Central memory CD8-positive, alpha-beta T cell (primary cell): ENCODE measurements at regions not wholly inside any gene's neighbourhood (a gene's known extent, or its start where the extent isn't known, plus 50 kb on each side); places are given as distances from the start of the nearest gene placed in this dataset.

Experiments used
- ATAC-seq: fragments of 150-1000 bp; cut with Tn5 transposase; replicated peaks from 2 replicates; pipeline ENCODE4 v1.10.0; 2022; ENCODE audit warnings: mild to moderate bottlenecking, moderate FRiP score, moderate number of reproducible peaks; ENCODE audit not compliant: poor library complexity, severe bottlenecking; ENCODE audit errors: extremely low read depth
- DNase-seq, 2 donors: peaks; one replicate each; pipeline ENCODE4 v3.0.0; 2021; ENCODE audit warnings: low spot score in 2 of 2
- H3K27ac Mint-ChIP-seq: one replicate; pipeline ENCODE4 v1.8.0; 2022; ENCODE audit warnings: low read depth, mild to moderate bottlenecking, moderate library complexity, mixed read lengths
- H3K27me3 Mint-ChIP-seq: one replicate; pipeline ENCODE4 v1.8.0; 2022; ENCODE audit warnings: mixed read lengths
- H3K36me3 Mint-ChIP-seq: one replicate; pipeline ENCODE4 v1.8.0; 2022; ENCODE audit warnings: mild to moderate bottlenecking, moderate library complexity, mixed read lengths; ENCODE audit not compliant: insufficient read depth
- H3K4me1 Mint-ChIP-seq: one replicate; pipeline ENCODE4 v1.8.0; 2022; ENCODE audit warnings: mixed read lengths
- H3K4me3 Mint-ChIP-seq: one replicate; pipeline ENCODE4 v1.8.0; 2022; ENCODE audit warnings: mild to moderate bottlenecking, moderate library complexity, mixed read lengths
- H3K9me3 Mint-ChIP-seq: one replicate; pipeline ENCODE4 v1.8.0; 2022; ENCODE audit warnings: mixed read lengths

DNA sequence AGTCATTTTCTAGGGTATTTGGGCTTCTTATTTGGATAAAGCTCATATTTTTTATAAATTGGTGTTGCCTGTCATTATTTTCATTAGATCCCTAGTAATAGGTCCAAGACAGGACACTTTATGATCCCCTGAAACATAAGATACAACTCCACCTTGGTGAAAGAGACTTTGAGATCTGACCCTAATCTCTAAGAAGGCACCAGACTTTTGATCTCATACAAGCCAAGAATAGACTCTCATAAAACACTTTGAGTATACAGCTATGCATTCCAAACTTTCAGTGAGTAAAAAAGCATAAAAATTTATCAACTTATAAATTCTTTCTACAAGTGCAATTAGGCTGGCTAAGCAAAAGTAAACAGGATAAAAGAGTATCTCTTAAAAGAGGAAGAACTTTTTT lies 451.2 kb downstream of the MN1 start:
- no peak overlapping the region for H3K27ac Mint-ChIP-seq

DNA sequence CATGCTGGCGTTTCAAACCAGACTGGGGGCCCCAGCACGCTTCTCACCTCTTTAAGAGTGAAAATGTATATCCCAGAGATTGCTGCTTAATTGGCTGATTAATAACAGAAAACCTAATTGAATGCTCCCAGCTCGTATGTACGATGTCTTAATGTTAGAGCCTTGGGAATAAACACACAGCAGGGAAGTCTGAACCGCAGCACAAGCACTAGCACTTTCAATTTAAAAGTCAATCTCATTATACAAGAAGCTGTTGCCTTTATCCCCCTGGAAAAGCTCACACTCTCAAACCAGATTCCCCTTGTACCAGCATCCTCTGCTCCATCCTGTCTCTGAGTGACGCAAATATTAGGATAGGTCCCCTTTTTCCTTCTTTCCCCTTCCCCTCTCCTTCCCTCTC lies 449.1 kb downstream of the MN1 start:
- no peak for ATAC-seq
- no peak overlapping the region for H3K4me3 Mint-ChIP-seq
- DNase-seq = no peak
- H3K27me3 Mint-ChIP-seq = peaks cover 34% of the 10 kb centered on the region
- H3K4me1 Mint-ChIP-seq = no peaks in the 10 kb centered on the region
- no peak overlapping the region for H3K27ac Mint-ChIP-seq
- H3K9me3 Mint-ChIP-seq = peaks cover 4% of the 10 kb centered on the region
- H3K36me3 Mint-ChIP-seq = no peaks in the 10 kb centered on the region

More for the DNA sequence above, 451.2 kb downstream of the MN1 start:
- DNase-seq (no peak), ATAC-seq (no peak)
- H3K9me3 Mint-ChIP-seq = peaks cover 4% of the 10 kb centered on the region
- no peak overlapping the region for H3K4me3 Mint-ChIP-seq
- no peaks in the 10 kb centered on the region for H3K36me3 Mint-ChIP-seq
- H3K4me1 Mint-ChIP-seq = no peaks in the 10 kb centered on the region
- peaks cover 36% of the 10 kb centered on the region for H3K27me3 Mint-ChIP-seq

- DNase-seq (no peak), ATAC-seq (no peak)
- Mint-ChIP-seq H3K9me3 (no peaks in the 10 kb centered on the region), H3K27ac (no peak overlapping the region), H3K4me1 (no peaks in the 10 kb centered on the region), H3K4me3 (no peak overlapping the region), H3K36me3 (no peaks in the 10 kb centered on the region), H3K27me3 (no peaks in the 10 kb centered on the region)
Observed at GRCh38 chr22:27358096-27358870, 443.3 kb downstream of the MN1 start.

DNA sequence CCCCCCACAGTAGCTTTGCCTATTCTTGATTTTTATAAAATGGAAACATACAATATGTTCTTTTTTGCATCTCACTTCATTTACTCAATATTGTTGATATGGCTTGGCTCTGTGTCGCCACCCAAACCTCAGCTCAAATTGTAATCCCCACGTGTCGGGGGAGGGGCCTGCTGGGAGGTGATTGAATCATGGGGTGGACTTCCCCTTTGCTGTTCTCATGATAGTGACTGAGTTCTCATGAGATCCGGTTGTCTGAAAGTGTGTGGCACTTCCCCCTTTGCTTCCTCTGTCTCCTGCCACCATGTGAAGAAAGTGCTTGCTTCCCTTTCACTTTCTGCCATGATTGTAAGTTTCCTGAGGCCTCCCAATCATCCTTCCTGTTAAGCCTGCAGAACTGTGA lies 431.3 kb downstream of the MN1 start:
- H3K9me3 Mint-ChIP-seq = no peaks in the 10 kb centered on the region
- no peaks in the 10 kb centered on the region for H3K4me1 Mint-ChIP-seq
- ATAC-seq (no peak), DNase-seq (no peak)
- peaks cover 51% of the 10 kb centered on the region for H3K27me3 Mint-ChIP-seq
- H3K27ac Mint-ChIP-seq = no peak overlapping the region
- H3K36me3 Mint-ChIP-seq = no peaks in the 10 kb centered on the region
- H3K4me3 Mint-ChIP-seq = no peak overlapping the region

GRCh38 chr22:27370987-27371386 lies 430.6 kb downstream of the MN1 start:
- Mint-ChIP-seq H3K4me1 (no peaks in the 10 kb centered on the region), H3K36me3 (no peaks in the 10 kb centered on the region), H3K9me3 (no peaks in the 10 kb centered on the region), H3K27ac (no peak overlapping the region), H3K27me3 (peaks cover 51% of the 10 kb centered on the region), H3K4me3 (no peak overlapping the region)
- ATAC-seq (no peak), DNase-seq (no peak)

- no peak for ATAC-seq
- H3K4me1 Mint-ChIP-seq = no peaks in the 10 kb centered on the region
- peaks cover 45% of the 10 kb centered on the region for H3K27me3 Mint-ChIP-seq
Observed at GRCh38 chr22:27372364-27372763, 429.2 kb downstream of the MN1 start.

DNA sequence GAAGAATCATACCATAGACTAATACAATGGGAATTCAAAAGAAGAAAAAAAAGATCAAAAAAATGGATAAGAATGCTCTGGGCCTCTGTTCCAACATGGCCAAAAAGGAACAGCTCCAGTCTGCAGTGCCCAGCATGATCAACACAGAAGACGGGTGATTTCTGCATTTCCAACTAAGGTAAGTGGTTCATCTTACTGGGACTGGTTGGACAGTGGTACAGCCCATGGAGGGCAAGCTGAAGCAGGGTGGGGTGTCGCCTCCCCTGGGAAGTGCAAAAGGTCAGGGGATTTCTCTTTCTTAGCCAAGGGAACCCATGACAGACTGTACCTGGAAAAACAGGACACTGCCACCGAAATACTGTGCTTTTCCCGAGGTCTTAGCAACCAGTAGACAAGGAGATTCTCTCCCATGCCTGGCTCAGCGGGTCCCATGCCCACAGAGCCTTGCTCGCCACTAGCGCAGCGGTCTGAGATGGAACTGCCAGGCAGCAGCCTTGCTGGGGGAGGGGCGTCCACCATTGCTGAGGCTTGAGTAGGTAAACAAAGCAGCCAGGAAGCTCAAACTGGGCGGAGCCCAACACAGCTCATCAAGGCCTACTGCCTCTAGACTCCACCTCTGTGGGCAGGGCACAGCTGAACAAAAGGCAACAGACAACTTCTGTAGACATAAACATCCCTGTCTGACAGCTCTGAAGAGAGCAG lies 428.4 kb downstream of the MN1 start:
- DNase-seq (no peak), ATAC-seq (no peak)
- Mint-ChIP-seq H3K4me1 (no peaks in the 10 kb centered on the region), H3K27me3 (peaks cover 37% of the 10 kb centered on the region), H3K27ac (no peak overlapping the region), H3K4me3 (no peak overlapping the region), H3K9me3 (no peaks in the 10 kb centered on the region), H3K36me3 (no peaks in the 10 kb centered on the region)

More at GRCh38 chr22:27372364-27372763, 429.2 kb downstream of the MN1 start:
- Mint-ChIP-seq H3K36me3 (no peaks in the 10 kb centered on the region), H3K27ac (no peak overlapping the region), H3K9me3 (no peaks in the 10 kb centered on the region), H3K4me3 (no peak overlapping the region)
- no peak for DNase-seq

DNA sequence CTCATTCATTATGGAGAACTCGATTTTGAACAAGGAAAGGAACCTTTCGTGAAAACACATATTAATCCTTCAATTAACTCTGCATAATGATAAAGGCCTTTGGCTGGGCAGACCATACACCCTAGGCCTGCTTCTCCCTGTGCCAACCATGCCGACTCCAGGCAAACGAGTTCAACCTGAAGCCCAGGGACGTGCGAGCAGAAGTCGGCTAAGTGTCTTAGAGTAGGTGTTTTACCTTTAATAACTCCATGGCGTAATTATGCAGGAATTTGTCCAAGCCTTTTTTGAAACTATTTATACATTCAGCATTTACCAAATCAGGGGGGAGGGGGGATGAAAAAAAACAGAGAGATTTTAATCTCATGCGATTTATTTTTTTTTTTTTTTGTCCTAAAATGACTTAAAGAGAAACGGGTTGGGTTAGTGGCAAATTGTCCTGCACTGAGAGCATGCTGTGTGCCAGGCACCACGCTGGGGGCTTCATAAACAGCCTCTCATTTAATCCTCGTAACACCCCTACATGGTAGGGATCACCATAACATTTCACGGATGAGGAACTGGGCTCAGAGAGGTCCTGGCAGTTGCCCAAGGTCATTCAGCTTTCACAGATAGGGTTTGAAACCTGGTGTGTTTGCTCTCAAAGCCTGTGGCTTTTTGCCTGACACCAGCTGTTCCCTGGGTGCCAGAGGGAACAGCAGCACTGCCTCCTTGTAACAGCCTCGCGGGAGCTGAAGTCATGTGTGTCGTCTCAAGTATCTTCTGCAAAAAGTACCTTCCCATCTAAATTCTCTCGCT lies 423.9 kb downstream of the MN1 start:
- H3K27ac Mint-ChIP-seq = no peak overlapping the region
- DNase-seq (no peak), ATAC-seq (no peak)
- peaks cover 2% of the 10 kb centered on the region for H3K36me3 Mint-ChIP-seq
- H3K27me3 Mint-ChIP-seq = peaks cover 24% of the 10 kb centered on the region
- H3K4me1 Mint-ChIP-seq = no peaks in the 10 kb centered on the region
- no peak overlapping the region for H3K4me3 Mint-ChIP-seq
- no peaks in the 10 kb centered on the region for H3K9me3 Mint-ChIP-seq

- Mint-ChIP-seq H3K9me3 (no peaks in the 10 kb centered on the region), H3K4me3 (no peak overlapping the region), H3K27ac (no peak overlapping the region), H3K4me1 (no peaks in the 10 kb centered on the region), H3K36me3 (peaks cover 2% of the 10 kb centered on the region), H3K27me3 (peaks cover 24% of the 10 kb centered on the region)
- no peak for ATAC-seq
- DNase-seq = no peak
Observed at GRCh38 chr22:27378311-27378800, 423.2 kb downstream of the MN1 start.

- peaks cover 2% of the 10 kb centered on the region for H3K36me3 Mint-ChIP-seq
- no peaks in the 10 kb centered on the region for H3K4me1 Mint-ChIP-seq
- DNase-seq = no peak
- no peak for ATAC-seq
- H3K27ac Mint-ChIP-seq = no peak overlapping the region
- H3K4me3 Mint-ChIP-seq = no peak overlapping the region
- H3K9me3 Mint-ChIP-seq = no peaks in the 10 kb centered on the region
- H3K27me3 Mint-ChIP-seq = peaks cover 23% of the 10 kb centered on the region
Observed at GRCh38 chr22:27378995-27379394, 422.6 kb downstream of the MN1 start.

DNA sequence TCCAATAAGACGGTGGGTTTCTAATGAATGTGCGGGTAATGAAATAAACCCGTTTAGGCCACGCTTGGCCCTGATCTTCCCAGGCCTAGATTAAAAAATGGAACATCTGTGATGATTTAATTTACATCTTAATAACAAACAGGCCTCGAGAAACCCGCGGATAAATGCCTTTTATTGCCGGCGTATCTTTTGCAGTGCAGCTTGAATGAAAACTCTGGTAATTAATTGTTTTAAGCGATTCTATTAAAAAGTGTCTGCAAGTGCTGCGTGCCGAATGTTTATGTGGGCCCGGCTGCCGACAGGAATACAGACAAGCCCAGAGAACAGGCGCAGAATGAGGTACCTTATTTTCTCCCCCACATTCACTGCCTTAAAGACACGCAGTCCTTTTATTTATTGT lies 420.7 kb downstream of the MN1 start:
- ATAC-seq = no peak
- no peak overlapping the region for H3K27ac Mint-ChIP-seq
- no peak for DNase-seq
- H3K4me1 Mint-ChIP-seq = no peaks in the 10 kb centered on the region
- H3K4me3 Mint-ChIP-seq = no peak overlapping the region
- peaks cover 2% of the 10 kb centered on the region for H3K36me3 Mint-ChIP-seq
- no peaks in the 10 kb centered on the region for H3K9me3 Mint-ChIP-seq
- peaks cover 35% of the 10 kb centered on the region for H3K27me3 Mint-ChIP-seq

- Mint-ChIP-seq H3K4me3 (no peak overlapping the region), H3K9me3 (no peaks in the 10 kb centered on the region), H3K27ac (no peak overlapping the region), H3K4me1 (no peaks in the 10 kb centered on the region), H3K27me3 (peaks cover 41% of the 10 kb centered on the region), H3K36me3 (peaks cover 2% of the 10 kb centered on the region)
- DNase-seq (no peak), ATAC-seq (no peak)
Observed at GRCh38 chr22:27381552-27381951, 420.0 kb downstream of the MN1 start.
